ENCODE measurements at regions not wholly inside any gene's neighbourhood (a gene's known extent, or its start where the extent isn't known, plus 50 kb on each side); places are given as distances from the start of the nearest gene placed in this dataset.
"Not testable (repeated sequence)": the region's sequence is repeated elsewhere in the genome, so short reads cannot be mapped to it uniquely, and the experiment has no call there.

- no peak for DNase-seq
Observed at GRCh38 chr6:5896476-5897200, 110.1 kb downstream of the NRN1 start.

GRCh38 chr6:5894357-5894756, 112.4 kb downstream of the NRN1 start:
- DNase-seq, result no peak

DNA sequence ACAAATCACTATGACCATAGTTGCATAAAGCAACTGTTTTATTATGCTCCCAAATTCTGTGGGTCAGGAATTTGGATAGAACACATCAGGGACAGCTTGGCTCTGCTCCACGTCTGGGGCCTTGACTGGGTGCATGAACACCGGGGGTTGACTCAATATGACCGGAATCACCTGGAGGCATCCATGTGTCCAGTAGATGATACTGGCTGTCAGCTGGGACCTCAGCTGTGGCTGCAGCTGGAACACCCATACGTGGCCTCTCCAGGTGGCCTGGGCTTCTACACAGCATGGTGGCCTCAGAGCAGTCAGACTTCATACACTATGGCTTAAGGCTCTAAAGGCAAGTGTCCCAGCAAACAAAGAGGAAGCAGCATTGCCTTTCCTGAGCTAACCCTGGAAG, 113.4 kb downstream of the NRN1 start:
- no peak for DNase-seq

DNA sequence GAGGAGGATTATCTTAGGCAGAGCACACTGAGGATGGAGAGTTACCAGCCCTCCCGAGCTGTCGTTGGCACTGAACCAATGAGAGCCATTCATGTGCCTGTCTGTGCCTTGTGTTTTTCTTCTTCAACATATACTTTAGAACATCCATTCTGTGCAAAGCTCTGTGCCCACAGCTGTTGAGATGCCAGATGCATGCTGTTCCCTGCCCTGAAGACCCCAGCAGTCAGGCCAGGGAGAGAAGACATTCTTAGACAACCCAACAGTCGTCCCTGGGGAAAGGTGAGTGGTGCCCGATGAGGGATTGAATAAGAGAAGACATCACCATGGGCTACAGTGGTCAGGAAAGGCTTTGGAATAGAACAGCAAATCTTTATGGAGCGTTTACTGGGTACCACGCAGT, 114.1 kb downstream of the NRN1 start:
- no peak for DNase-seq

- DNase-seq, result no peak
Observed at GRCh38 chr6:5878792-5879191, 127.9 kb downstream of the NRN1 start.

GRCh38 chr6:5876076-5876475, 130.6 kb downstream of the NRN1 start:
- no peak for DNase-seq

DNA sequence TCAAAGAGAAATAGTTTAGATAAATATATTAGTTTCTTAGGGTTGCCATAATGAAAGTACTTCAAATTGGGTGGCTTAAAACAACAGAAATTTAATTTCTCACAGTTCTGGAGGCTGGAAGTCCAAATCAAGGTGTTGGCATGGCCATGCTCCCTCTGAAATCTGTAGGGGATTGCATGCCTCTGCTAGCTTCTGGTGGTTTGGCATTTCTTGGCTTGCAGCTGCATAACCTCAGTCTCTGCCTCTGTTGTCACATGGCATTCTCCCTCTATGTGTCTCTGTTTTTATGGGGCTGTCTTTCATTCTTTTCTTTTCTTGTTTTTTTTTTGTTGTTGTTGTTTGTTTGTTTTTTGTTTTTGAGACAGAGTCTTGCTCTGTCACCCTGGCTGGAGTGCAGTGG, 132.7 kb downstream of the NRN1 start:
- not testable (repeated sequence) for DNase-seq

GRCh38 chr6:5871296-5871695, 135.4 kb downstream of the NRN1 start:
- no peak for DNase-seq

- DNase-seq, result no peak
Observed at GRCh38 chr6:5869676-5870075, 137.0 kb downstream of the NRN1 start.

DNA sequence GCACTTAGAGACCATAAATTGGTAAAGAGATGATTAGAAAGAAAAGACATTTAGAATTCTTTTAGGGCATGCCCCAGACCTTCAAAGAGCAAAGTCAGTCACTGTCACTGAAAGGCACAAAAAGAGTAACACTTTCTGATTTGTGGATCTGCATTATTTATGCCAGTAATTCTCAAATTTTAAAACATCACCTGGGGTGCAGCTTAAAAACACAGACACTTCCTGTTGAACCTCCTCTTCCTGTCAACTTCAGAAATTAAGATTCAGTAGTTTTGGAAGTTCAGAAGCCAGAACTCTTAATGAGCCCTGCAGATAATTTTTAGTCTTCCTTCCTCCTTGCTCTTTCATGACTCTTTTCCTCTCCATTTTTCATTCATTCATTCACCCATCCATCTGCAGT, 137.5 kb downstream of the NRN1 start:
- no peak for DNase-seq

- no peak for DNase-seq
Observed at GRCh38 chr6:5866547-5867051, 140.1 kb downstream of the NRN1 start.

- no peak for DNase-seq
Observed at GRCh38 chr6:5865506-5866031, 141.2 kb downstream of the NRN1 start.

DNA sequence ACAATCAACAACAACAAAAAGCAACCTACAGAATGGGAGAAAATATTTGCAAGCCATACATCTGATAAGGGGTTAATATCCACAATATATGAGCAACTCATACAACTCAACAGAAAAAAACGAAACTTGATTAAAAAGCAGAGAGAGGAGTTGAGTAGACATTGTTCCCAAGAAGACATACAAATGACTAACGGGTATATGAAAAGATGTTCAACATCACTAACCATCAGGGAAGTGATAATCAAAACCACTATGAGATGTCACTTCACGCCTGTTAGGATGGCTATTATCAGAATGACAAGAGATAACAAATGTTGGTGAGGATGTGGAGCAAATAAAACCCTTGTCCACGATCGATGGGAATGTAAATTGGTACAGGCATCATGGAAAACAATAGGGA, 145.9 kb downstream of the NRN1 start:
- no peak for DNase-seq

GRCh38 chr6:5855787-5856470, 150.8 kb downstream of the NRN1 start:
- DNase-seq, result no peak

- DNase-seq, result no peak
Observed at GRCh38 chr6:5854899-5855298, 151.8 kb downstream of the NRN1 start.

DNA sequence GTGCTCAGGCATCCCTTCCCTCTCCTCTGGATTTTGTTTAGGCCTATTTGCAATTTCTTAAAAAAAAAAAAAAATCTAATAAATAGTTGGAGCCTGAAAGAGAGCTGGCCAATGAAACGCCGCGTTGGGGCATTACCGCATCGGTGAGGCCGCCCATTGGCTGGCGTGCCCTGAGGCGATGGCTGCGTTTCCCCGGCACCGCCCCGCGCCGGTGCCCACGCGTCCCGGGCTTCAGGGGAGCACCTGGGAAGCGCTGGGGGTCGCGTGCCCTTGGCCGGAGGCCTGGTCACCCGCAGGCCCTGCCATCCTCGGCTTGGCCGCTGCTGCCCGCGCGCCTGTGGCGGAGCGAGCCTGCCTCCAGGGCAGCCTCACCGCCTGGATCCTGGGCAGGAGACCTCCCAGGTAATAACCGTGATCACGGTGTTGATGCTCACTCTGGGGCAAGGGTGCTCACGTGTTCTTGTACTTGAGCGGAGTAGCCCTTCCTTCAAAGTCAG, 155.4 kb downstream of the NRN1 start:
- DNase-seq, result peak; percentile 22

DNA sequence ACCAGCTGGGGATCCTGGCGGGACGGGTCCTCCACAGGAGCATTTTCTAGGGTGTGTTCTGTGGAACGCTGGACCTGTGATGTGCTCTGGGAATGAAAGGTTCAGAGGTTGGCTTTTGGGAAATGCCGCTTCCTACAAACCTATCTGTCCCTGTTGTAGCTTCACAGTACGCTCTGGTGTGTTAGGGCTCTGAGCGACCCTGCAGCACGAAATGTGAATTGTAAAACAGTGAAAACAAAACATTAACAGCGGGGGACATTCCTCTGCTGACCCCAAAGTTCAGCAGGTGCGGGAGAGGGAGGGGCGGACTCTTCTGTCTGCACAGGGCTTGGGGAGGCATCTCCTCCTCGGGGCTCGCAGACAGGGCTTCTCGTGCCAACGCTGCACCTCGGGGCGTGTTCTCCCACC, 155.9 kb downstream of the NRN1 start:
- no peak for DNase-seq

DNA sequence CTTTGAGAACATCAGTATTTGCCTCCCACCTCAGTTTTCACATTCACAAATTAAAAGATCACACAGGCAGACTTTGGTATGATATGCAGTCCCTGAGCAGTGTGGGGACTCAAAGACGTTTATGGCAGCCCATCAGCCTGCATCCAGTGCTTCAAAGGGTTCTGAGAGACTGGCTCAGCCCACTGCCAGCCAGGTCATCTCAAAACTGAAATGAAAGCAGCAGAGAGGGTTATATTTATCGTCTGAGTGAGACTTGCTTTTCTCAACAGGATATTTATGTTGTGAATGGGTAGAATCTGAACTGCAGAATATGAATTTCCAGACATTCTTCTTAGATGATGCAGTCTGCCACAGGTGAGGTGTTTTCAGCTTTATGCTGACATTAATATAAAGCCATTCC, 159.8 kb downstream of the NRN1 start:
- DNase-seq, result no peak

DNA sequence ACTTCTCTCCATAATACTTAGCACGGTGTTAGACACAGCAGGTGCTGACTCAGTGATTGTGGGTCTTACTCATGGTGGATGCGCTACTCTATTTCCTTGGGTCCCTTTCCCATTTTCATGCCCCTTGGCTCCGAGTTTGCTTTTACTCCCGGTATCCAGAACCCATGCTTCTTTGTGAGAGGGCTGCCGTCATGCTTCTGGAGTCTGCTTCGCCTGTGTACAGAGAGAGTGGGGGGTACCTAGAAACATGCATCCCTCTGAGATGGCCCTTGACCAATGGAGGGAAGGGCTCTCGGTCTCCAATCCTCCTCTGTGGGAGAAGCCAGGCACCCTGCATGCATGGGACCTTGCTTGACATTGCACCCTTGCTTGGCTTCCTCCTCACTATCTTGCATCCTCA, 160.4 kb downstream of the NRN1 start:
- DNase-seq, result no peak

DNA sequence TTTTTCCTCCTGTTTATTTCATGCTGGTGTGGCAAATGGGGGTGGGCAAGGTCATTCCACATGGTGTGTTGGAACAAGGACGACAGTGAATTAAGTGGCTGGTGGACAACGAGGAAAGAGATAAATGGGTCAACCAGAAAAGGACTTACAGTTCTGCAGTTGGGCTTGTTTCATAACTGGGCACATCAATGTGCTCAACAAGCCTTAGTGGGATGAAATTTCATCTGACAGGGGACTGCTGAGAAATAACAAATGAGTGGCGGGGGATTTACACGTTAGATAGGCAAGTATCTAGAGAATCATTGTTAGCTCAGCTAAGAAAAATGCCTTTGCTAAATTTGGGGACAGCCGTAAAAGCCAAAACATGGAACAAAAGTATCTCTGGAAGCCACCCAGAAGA, 163.6 kb downstream of the NRN1 start:
- no peak for DNase-seq

GRCh38 chr6:5840734-5841390, 165.9 kb downstream of the NRN1 start:
- no peak for DNase-seq

- DNase-seq, result no peak
Observed at GRCh38 chr6:5838656-5839396, 167.9 kb downstream of the NRN1 start.

- DNase-seq, result no peak
Observed at GRCh38 chr6:5837323-5837722, 169.4 kb downstream of the NRN1 start.

Measured in hematopoietic multipotent progenitor cell treated with erythropoietin and hydrocortisone succinate and interleukin-3 and kit ligand, for 6 days (in vitro differentiated cells).